Activated naive CD4-positive, alpha-beta T cell treated with anti-CD3 and anti-CD28 coated beads, Interleukin-2, amount 50 U/mL, for 16 hours (primary cell): ENCODE measurements at regions not wholly inside any gene's neighbourhood (a gene's known extent, or its start where the extent isn't known, plus 50 kb on each side); places are given as distances from the start of the nearest gene placed in this dataset.
"Not testable (repeated sequence)": the region's sequence is repeated elsewhere in the genome, so short reads cannot be mapped to it uniquely, and the experiment has no call there.

Experiments used
- DNase-seq: peaks from one replicate; pipeline ENCODE4 v3.0.0-alpha.2; 2020

DNA sequence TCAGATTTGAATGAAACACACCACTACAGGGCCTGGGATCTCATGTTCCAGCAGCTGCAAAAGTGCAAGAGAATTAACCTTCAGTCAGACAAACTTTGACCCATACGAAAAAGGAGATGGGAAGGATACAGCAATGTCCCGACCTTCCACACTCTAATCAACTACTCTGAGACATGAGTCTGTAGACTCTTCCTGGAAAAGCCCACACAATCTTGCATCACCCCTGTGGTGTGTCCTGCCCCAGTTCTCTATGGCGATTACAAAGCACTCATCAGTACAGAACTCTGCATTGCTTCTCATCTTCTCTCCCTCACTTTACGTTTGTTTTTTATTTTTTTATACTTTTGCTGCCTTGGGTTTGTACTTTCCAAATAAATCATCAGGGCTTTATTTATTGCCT, 241.0 kb upstream of the KIF2A start:
- no peak for DNase-seq

DNA sequence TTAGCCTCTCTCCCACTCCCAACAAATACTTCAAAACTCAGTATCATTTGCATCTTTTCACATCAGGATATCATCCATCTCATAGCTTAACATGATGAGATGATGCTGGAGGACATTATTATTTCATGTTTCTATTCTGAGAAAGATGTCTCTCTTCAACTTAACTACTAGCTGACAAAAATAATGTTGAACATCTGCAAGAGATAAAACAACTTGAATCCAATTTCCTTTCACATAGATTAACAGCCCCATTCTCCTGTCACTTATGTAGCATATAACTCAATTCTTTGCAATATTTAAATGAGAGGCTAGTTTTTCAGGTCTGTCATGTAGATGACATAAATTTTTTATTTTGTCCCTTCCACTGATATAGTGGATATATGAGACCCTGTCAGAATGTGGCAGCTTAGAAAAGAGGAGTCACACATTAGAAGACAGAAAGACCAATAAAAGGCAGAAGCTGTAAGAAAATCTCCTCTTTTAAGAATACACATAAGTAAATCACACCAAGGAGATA, 239.2 kb upstream of the KIF2A start:
- no peak for DNase-seq

DNA sequence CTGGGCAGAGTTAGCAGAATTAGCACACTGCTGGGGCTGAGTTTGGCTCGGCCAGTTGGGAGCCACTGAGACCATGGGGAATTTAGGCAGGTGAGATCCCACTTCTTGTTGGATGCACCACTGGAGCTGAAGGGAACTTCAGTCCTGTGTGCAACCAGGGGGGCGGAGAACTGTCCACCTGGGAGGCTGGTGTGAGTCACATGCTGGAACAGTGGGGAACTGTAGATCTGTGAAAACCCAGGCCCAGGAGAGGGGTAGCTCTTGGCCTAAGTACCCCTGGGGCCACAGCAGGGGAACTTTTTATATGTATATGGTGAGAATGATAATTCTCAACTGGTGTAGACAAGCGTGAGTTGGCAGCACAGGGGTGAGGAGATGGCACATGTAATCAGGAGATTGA, 237.5 kb upstream of the KIF2A start:
- DNase-seq, result no peak

DNA sequence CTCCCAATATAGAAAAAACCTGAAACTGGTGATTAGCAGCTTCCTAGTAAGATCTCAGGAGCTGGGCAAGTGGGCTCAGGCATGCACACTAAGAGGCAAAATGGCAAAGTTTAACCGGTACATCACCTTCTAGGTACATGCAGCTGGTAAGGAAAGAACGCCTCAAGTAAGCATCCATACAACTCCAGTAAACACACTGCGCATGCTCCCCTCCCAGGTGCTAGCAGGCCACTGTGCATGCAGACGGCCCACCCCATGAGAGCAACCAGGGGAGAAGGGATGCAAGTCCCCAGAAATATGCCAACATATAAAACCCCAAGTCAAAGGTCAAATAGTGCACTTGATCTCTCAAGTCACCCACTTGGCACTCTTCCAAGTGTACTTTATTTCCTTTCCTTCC, 228.6 kb upstream of the KIF2A start:
- DNase-seq, result no peak

DNA sequence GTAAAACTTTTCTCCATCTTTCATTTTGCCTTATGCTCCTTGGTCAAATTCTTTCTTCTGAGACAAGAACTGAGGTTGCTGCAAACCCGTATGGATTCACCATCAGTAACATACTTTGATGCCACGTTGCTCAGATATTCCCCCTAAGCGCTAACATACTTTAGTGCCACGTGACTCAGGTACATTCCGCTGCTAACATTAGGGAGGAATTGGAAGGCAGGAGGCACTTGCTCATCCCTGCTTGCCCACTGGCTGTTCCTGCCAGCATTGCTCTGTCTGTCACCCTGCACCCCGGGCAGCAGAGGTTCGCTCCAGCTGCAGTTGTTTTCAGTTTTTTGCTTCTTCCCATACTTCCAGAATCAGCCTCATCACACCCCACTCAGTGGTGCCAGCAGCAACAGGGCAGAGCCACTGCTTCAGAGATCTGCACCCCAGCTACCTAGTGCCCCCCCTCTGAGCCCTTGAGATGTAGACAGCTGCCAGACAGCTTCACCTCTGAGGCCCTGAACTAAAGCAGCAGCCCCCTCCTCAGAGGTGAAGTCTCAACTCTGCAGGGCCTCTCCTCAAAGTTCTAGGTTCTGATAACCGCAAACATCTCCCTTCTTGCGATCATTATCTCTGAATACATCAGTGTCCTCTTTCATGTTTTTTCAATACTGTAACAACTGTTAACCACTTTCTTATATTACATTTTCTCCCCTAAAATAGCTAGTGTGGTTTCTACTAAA, 228.0 kb upstream of the KIF2A start:
- no peak for DNase-seq

DNA sequence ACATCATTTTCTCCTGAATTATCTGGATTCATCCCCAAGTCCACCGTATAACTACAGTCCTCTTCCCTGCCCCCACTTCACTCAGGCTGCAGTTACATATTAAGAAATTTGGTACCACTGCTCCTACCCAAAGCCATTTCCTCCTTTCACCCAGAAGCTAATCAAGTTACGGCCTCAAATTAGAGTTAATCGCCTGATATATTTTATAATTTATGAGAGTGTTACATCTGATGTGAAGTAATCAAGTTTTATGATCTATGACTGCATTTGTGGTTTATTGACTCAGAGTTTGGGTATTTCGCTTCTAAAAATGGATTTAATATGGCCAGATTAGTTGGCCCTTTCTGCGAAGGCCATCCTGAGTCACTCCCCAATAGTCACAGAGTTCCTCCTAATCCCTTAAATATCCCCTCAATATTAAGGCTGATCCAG, 223.6 kb upstream of the KIF2A start:
- no peak for DNase-seq

DNA sequence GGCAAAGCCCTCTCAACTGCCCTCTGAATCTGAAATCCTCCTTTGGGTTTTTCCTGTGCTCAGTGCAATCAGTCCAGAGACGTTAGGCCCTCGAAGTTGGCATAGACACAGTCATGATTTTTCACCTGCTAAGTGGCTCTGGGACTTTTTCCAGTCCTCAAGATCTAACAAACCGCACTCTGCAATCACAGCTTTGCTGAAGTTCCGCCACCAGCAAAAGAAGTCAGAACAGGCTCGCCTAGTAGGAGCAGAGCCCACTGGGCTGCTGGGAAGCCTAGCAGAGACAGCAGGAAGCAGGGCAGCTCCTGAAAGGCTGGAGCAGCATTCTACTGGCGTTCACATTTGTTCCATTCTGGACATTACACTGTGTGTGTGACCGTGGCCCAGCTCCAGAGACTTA, 222.8 kb upstream of the KIF2A start:
- no peak for DNase-seq

DNA sequence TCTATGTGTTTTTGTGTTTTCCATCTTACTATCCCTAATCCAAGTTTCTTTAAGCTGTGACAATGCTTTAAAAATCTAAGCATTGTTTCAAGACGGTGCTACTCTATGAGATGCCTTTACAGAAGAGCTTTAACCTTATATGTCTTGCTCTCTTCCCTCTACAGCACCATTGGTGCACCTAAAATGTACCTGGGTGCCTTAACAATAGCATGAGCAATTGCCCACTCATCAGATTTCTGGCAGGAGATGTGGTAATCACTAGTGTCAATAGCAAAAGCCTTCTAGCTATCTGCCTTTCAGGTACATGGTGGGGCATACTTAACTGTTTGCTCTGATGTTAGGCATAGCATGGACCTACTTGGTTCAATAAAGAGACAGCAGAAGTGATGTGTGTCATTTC, 222.3 kb upstream of the KIF2A start:
- no peak for DNase-seq

DNA sequence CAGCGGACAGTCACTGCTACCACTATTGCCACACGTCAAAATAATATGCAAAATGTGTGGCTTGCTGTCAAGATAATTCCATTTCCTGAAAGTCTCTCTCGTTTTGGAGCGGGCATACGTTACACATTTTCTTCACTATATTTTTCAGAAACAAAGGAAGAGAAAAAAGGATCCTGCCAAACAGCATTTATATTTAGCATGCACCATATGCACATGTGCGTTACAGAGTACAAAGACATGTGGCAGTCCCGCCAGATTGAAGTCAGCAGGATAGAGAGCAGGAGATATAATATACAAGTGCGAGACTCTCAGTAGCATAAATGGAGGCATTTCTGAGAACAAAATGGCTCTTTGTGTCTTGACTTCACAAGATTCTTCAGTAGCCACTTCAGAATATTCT, 221.6 kb upstream of the KIF2A start:
- no peak for DNase-seq

DNA sequence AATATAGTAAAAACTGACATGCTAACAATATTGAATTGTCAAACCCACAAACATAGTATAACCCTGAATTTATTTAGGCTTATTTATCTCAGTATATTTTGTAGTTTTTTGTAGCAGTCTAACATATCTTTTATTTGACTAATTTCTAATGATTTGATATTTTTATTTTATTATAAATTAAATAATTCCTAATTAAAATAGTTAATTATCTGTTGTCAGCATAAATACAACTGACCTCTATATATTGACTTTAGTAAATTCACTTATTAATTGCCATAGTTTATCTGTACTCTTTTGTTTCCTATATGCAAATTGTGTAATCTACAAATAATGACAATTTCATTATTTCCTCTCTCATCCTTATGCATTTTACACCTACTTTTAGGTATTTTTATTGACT, 215.1 kb upstream of the KIF2A start:
- no peak for DNase-seq

DNA sequence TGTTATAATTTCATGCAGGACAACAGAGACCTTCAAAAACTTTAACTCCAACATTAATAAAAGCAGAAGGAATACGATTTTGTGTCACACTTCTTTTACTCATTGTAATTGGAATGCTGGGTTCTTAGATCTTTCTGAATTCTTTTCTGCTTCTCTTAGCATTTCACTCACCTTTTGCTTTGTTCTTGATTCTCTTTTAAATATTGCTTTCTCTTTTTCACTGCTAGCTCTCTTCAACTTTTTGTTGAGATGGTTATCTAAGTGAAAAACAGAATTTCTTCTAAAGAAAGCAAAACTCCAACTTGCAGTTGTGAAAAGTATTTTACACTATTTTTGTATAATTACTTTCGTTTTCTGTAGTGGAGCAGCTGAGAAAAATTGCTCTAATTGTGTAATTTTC, 212.6 kb upstream of the KIF2A start:
- no peak for DNase-seq

DNA sequence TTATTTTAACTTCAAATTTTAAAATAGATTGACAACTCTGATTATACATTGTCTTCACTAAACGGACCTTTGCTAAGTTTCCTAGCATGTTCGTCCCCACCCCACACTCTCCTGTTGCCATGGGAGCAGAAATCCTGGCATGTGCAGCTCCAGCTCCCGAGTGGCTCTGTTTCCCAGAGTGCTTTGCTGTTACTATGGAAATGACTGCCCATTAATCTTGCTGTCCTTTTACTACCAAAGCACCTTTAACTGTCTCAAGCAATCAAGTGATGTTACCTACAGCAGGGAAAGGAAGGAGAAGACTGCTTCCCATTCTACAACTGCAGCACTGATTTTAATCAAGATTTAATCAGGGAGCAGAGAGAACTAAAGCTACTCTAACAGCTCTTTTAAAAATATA, 212.0 kb upstream of the KIF2A start:
- DNase-seq, result no peak

DNA sequence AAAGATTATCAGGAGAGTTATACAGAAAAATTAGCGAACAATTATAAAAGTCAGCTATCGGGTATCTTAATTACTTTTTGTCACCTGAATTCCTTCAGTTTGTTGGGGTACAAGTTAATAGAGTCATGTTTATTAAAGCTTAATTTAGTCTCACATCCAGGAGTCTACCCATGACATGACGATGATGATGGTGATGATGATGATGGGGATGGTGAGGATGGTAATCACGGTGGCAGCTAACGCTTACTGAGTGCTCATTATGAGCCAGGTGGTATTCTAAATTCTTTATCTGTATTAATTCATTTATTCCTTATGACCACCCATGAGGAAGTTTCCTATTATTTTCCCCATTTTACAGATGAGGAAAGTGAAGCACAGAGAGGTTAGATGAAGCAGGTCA, 208.6 kb upstream of the KIF2A start:
- no peak for DNase-seq

DNA sequence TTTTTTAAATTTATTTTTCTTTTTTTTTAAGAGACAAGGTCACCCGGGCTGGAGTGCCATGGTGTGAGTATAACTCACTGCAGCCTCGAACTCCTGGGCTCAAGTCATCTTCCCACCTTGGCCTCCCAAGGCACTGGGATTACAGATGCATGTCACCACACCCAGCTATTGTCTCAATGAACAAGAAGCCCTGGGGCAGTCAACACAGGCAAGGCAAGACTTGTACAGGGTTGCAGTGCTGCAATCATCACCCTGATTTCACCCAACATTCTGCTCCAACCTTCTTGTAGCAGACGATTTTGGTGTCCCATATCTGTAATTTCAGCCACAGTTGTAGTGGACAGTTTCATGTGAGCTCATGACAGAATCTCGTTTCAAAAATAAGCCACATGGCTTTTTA, 205.8 kb upstream of the KIF2A start:
- DNase-seq, result no peak

DNA sequence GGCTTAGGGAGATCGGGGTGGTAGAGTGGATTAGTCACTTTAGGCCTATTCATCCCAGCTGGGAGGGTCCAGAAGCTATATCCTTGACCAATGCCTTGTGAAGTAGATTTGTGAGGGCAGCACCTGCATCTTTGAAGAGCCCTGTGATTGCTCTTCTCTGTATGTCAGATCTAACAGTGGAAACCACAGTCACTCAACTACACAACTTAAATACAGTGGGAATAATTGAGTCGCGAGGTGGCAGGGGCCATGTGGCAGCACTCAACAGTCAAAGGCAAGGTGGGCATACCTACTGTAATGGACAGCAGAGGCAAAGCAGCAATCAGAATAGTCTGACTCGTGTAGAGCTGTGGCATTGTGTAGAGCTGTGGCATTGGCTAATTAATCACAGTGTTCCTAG, 202.1 kb upstream of the KIF2A start:
- DNase-seq, result not testable (repeated sequence)

DNA sequence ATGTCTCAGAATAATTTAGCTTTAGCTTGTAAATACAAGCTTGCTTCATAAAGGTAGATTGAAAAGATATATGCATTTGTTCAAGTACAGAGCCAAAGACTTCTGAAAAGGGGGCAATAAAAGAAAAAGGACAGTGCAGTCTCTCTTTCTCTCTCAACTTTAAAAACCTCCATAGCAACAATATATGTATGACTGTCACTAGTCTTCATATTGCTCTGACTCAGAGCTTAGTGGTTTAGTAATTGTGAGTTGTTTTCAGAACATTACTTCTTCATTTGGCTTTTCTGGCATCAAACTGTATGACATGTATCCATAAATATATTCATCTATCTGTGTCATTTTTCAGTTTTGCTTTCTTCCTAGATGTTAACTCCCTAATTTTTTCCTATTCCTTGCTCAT, 194.6 kb upstream of the KIF2A start:
- no peak for DNase-seq

DNA sequence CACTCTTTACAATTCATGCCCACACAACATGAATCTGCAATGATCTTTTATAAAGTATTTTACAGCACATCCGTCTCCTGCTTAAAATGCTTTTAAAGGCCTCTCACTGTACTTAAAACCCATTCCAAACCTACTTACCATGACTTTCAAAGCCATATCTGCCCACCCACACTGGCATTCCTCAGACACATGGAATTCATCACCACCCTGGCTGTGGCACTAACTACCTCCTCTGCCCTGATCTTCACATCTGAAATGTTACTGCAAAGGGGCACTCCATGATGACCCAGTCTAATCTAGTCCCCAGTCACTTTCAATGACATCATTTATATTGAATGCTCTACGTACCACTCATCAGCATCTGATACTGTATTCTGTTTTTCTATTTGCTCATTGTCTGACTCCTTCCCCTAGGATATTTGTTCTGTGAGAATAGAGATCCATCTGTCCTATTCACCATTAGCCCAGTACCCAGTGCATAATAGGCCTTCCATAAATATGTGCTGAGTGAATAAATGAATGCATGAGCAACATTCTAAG, 193.2 kb upstream of the KIF2A start:
- DNase-seq, result no peak

DNA sequence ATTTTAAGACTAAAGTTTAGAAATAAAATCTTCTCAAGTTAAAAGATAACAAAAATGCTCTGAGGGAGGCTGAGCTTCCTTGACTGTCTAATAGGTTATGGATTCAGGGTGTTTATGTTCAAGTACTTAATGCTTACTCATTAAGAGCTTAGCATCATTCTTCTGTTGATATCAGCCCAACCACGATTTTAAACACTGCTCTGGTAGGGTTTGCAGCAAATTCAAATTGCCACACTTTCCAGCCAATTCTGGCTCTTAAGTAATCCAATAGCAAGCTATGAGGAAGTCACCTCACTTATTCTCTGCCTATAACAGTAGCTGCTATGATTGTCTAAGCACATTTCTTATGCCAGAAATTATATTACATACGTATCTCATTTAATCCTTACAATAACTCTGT, 191.0 kb upstream of the KIF2A start:
- DNase-seq, result no peak

DNA sequence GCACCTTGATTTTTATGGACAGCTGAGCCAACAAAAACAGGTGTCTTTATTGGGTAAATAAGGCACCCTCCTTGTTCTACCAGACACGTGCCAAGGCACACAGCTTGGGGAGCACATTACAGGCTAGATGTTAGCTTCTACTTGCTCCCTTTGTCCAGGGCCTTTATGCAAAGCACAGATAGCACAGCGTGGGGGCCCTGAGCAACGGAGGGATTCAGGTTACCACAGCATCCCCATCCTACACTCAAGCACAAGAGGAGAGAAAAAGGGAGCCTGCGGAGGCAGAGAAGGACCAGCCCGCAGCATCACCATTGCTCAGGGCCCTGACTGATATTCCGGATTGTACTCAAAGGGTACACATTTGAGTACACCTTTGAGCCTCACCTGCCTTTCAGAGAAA, 181.7 kb upstream of the KIF2A start:
- no peak for DNase-seq

DNA sequence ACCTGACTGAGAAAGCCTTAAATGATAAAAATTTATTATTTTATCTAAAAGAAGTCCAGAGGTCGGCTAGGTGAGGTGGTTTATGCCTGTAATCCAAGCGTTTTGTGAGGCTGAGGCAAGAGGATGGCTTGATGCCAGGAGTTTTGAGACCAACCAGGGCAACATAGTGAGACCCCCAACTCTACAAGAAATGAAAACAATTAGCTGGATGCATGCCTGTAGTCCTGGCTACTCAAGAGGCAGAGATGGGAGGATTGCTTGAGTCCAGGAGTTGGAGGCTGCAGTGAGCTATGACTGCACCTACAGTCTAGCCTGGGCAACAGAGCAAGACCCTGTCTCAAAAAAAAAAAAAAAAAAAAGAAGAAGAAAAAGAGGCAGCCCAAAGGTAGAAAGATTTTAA, 179.9 kb upstream of the KIF2A start:
- DNase-seq, result no peak

DNA sequence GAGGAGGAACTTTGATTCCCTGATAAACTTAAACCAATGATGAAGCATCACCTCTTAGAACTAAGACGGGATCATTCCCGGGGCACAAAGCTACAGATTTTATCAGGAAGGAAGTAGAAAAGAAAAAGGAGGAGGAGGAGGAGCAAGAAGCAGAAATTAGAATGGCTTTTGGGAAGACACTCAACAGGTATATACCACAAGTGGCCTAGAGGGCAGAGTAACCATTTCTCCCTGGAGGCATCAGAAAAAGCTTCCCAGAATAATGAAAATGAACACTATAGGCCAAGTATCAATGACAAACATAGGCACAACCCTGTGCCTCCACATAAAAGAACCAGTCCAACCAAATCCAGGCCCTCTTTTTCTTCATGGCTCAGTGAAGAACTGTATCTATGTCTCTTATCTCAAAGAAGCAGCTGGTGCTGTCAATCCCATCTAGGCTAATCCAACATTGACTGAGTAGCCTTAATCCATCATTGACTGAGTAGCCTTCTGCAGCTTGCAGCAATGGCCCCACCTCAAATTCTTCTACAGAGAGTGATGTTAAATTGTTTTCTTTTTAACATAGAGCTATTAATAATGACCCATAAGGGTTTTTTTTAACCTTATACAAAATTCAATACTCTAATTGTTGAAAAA, 178.8 kb upstream of the KIF2A start:
- no peak for DNase-seq

DNA sequence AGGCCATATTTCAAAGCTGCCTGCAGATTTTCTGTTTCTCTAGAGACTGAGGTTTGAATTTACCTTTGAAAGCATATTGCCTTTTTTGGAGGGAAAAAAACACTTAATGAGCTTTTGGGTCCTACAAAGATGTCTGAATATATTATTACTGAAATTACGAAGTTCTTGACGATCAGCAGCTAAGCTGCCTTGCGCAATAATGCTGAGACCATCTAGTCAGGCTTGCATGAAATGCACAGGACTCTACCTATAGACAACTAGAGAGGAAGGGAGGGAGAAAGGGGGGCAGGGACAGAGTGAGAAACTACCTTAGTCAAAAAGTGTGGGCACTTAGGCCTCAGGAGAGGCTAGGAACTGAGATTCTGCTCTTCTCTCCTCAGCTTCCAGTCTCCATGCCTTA, 175.9 kb upstream of the KIF2A start:
- DNase-seq, result no peak

DNA sequence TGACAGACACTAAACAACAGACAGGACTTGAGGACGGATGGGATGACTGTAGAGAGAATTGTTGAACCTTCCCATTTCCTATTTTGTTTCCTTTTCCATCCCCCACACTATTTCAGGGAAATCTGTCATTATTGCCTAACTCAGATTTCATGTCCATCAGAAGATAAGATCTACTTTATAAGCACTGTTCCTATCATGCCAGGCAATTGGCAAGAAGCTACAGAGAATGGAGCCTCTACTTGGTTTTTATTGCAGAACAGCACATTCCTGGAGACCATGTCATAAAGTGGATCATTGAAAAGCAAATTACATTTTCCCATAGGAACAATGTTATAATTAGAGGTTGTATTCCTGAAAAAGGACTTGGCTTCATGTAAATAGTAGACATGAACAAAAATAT, 173.7 kb upstream of the KIF2A start:
- DNase-seq, result no peak

DNA sequence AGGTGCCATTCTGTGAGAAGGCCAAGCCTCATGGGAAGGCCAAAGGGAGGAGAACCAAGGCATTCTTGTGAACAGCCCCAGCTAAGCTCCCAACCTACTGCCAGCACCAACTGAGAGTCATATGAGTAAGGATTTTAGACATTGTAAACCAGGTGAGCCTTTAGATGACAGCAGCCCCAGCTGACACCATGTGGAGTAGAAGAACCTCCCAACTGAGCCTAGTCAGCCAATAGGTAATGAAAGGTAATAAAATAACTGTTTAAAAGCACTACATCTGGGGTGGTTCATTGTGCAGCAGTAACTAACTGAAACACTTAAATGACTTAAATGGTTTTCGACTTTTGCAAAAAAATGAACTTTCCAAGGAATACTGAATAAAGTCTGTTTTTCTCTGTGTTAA, 172.6 kb upstream of the KIF2A start:
- DNase-seq, result no peak

DNA sequence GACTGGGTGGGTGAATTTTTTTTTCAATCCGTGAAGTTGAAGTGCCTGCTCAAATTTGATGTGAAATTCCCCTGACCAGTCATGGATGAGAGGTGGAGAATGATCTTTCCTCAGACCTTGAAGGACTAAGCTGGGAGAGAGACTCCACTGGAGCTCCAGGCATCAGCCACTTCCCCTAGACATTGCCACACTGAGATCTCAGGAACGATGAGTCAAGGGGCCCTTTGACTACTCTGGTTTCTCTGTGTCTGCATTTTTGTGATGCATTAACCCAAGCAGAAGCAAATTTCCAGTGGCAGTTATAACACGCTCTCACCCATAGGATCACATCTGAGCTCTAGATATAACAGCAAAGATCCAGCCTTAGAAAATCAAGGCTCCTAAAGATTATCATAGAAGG, 171.2 kb upstream of the KIF2A start:
- no peak for DNase-seq
